ENCODE measurements at regions not wholly inside any gene's neighbourhood (a gene's known extent, or its start where the extent isn't known, plus 50 kb on each side); places are given as distances from the start of the nearest gene placed in this dataset.

- no peak for TF ChIP-seq CTCF (IDR thresholded peaks at IDR 0.05)
- ChIA-PET CTCF (no interaction called here), POLR2A (interaction anchor here (0.6 kb wide), 1 partner anchor 129 kb away, joined by 6 read pairs; no protein-coding TSS in a partner anchor)
- Mint-ChIP-seq H3K27ac (no peak overlapping the region), H3K4me3 (no peak overlapping the region), H3K36me3 (ENCODE audit: low read depth) (no peaks in the 10 kb centered on the region), H3K27me3 (no peaks in the 10 kb centered on the region), H3K4me1 (peaks cover 14% of the 10 kb centered on the region), H3K9me3 (no peaks in the 10 kb centered on the region)
- ATAC-seq (ENCODE audit: low read depth) (no peak), DNase-seq (no peak)
- intact Hi-C loops (cut with micrococcal nuclease) = no loop called here
Observed at GRCh38 chr5:125289606-125290005, 543.2 kb upstream of the ZNF608 start.

- POLR2A ChIA-PET = no interaction called here
- no peak overlapping the region for H3K27ac Mint-ChIP-seq
- no peaks in the 10 kb centered on the region for H3K9me3 Mint-ChIP-seq
Observed at GRCh38 chr5:125290935-125291334, 544.5 kb upstream of the ZNF608 start.

GRCh38 chr5:125291447-125291846, 545.0 kb upstream of the ZNF608 start:
- H3K27me3 Mint-ChIP-seq = no peaks in the 10 kb centered on the region
- H3K27ac Mint-ChIP-seq = no peak overlapping the region
- no peak for TF ChIP-seq CTCF (IDR thresholded peaks at IDR 0.05)
- intact Hi-C loops (cut with micrococcal nuclease) = no loop called here
- H3K4me1 Mint-ChIP-seq = peaks cover 14% of the 10 kb centered on the region
- POLR2A ChIA-PET = no interaction called here
- no peaks in the 10 kb centered on the region for H3K36me3 Mint-ChIP-seq (ENCODE audit: low read depth)
- DNase-seq = no peak
- no peak for ATAC-seq (ENCODE audit: low read depth)
- H3K9me3 Mint-ChIP-seq = no peaks in the 10 kb centered on the region
- no peak overlapping the region for H3K4me3 Mint-ChIP-seq
- CTCF ChIA-PET = interaction anchor here (1.1 kb wide), 1 partner anchor 12 kb away, joined by 4 read pairs; no protein-coding TSS in a partner anchor

More at GRCh38 chr5:125290935-125291334, 544.5 kb upstream of the ZNF608 start:
- DNase-seq (no peak), ATAC-seq (ENCODE audit: low read depth) (no peak)
- no peak for TF ChIP-seq CTCF (IDR thresholded peaks at IDR 0.05)
- CTCF ChIA-PET = interaction anchor here (1.1 kb wide), 1 partner anchor 12 kb away, joined by 4 read pairs; no protein-coding TSS in a partner anchor
- Mint-ChIP-seq H3K36me3 (ENCODE audit: low read depth) (no peaks in the 10 kb centered on the region), H3K4me3 (no peak overlapping the region), H3K27me3 (no peaks in the 10 kb centered on the region), H3K4me1 (peaks cover 14% of the 10 kb centered on the region)
- intact Hi-C loops (cut with micrococcal nuclease) = no loop called here

GRCh38 chr5:125293223-125293622, 546.8 kb upstream of the ZNF608 start:
- intact Hi-C loops (cut with micrococcal nuclease) = no loop called here
- CTCF ChIA-PET = no interaction called here

GRCh38 chr5:125293726-125294125, 547.3 kb upstream of the ZNF608 start:
- H3K4me3 Mint-ChIP-seq = no peak overlapping the region
- ChIA-PET POLR2A (no interaction called here), CTCF (no interaction called here)
- ATAC-seq (ENCODE audit: low read depth) (no peak), DNase-seq (no peak)
- no peak overlapping the region for H3K27ac Mint-ChIP-seq
- H3K9me3 Mint-ChIP-seq = no peaks in the 10 kb centered on the region
- no peaks in the 10 kb centered on the region for H3K36me3 Mint-ChIP-seq (ENCODE audit: low read depth)
- no peak for TF ChIP-seq CTCF (IDR thresholded peaks at IDR 0.05)
- no peaks in the 10 kb centered on the region for H3K27me3 Mint-ChIP-seq
- H3K4me1 Mint-ChIP-seq = peaks cover 14% of the 10 kb centered on the region
- intact Hi-C loops (cut with micrococcal nuclease) = no loop called here

More at GRCh38 chr5:125293223-125293622, 546.8 kb upstream of the ZNF608 start:
- Mint-ChIP-seq H3K9me3 (no peaks in the 10 kb centered on the region), H3K36me3 (ENCODE audit: low read depth) (no peaks in the 10 kb centered on the region), H3K27me3 (no peaks in the 10 kb centered on the region), H3K4me3 (no peak overlapping the region), H3K27ac (peak overlapping the region; percentile 10), H3K4me1 (peaks cover 14% of the 10 kb centered on the region)
- ATAC-seq (ENCODE audit: low read depth) (no peak), DNase-seq (no peak)
- POLR2A ChIA-PET = no interaction called here
- no peak for TF ChIP-seq CTCF (IDR thresholded peaks at IDR 0.05)
